H1 (cell line): ENCODE measurements at regions not wholly inside any gene's neighbourhood (a gene's known extent, or its start where the extent isn't known, plus 50 kb on each side); places are given as distances from the start of the nearest gene placed in this dataset.

Experiments
- CHD7 ChIP-seq: fragments of 300-600 bp; sonication (generic); IDR thresholded peaks from 2 replicates; pipeline ENCODE4 v1.7.1; 2012; ENCODE audit warnings: low read length, moderate library complexity, mild to moderate bottlenecking, inconsistent platforms; ENCODE audit not compliant: insufficient replicate concordance
- CTCF ChIP-seq, 3 experiments: IDR thresholded peaks; 1 replicate in 2 of 3; 2 replicates in 1 of 3; pipeline versions ENCODE4 v1.5.1 to v1.6.1; 2011; ENCODE audit warnings: low read length in 3 of 3, mild to moderate bottlenecking in 3 of 3, inconsistent platforms in 2 of 3, low read depth in 1 of 3, moderate library complexity in 1 of 3; ENCODE audit not compliant: insufficient read depth in 1 of 3; ENCODE audit errors: control extremely low read depth in 1 of 3
- EZH2 ChIP-seq: fragments of 200-600 bp; sonication (generic); IDR thresholded peaks from 2 replicates; pipeline ENCODE4 v1.7.1; 2012; ENCODE audit warnings: low read depth, mild to moderate bottlenecking, moderate library complexity, low read length, inconsistent platforms; ENCODE audit not compliant: severe bottlenecking
- HDAC2 ChIP-seq, 2 experiments: fragments of 300-600 bp in 1 of 2; sonication (generic) in 1 of 2; IDR thresholded peaks; 2 replicates each; pipeline ENCODE4 v1.6.1; 2011 to 2012; ENCODE audit warnings: low read depth in 2 of 2, low read length in 2 of 2, mild to moderate bottlenecking in 2 of 2, moderate library complexity in 2 of 2, borderline replicate concordance in 1 of 2, inconsistent platforms in 1 of 2
- POLR2AphosphoS5 ChIP-seq: IDR thresholded peaks from 2 replicates; pipeline ENCODE4 v1.6.1; 2011; ENCODE audit warnings: low read depth, low read length
- SIRT6 ChIP-seq: IDR thresholded peaks from one replicate; pipeline ENCODE4 v1.7.1; 2012; ENCODE audit warnings: low read length, inconsistent platforms

GRCh38 chr7:109997837-109998236 is 1093.1 kb upstream of the LRRN3 start (continued):
- no peak for TF ChIP-seq CHD7
- no peak for TF ChIP-seq CTCF (IDR thresholded peaks at IDR 0.05; ENCODE audit: control extremely low read depth in 1 of 3, insufficient read depth in 1 of 3, low read depth in 1 of 3, low read length in 3 of 3)
- no peak for TF ChIP-seq HDAC2 (IDR thresholded peaks at IDR 0.05; ENCODE audit: borderline replicate concordance in 1 of 2, low read depth in 2 of 2, low read length in 2 of 2)
- TF ChIP-seq SIRT6: no peak
- no peak for TF ChIP-seq POLR2AphosphoS5
- TF ChIP-seq EZH2: no peak
